GM18498 (cell line): ENCODE measurements at regions not wholly inside any gene's neighbourhood (a gene's known extent, or its start where the extent isn't known, plus 50 kb on each side); places are given as distances from the start of the nearest gene placed in this dataset.

ENCODE experiments used
- ATAC-seq: cut with Tn5 transposase; IDR thresholded peaks from one replicate; pipeline ENCODE4 v1.9.1; 2021; ENCODE audit warnings: mild to moderate bottlenecking, moderate library complexity; ENCODE audit not compliant: unreplicated experiment

DNA sequence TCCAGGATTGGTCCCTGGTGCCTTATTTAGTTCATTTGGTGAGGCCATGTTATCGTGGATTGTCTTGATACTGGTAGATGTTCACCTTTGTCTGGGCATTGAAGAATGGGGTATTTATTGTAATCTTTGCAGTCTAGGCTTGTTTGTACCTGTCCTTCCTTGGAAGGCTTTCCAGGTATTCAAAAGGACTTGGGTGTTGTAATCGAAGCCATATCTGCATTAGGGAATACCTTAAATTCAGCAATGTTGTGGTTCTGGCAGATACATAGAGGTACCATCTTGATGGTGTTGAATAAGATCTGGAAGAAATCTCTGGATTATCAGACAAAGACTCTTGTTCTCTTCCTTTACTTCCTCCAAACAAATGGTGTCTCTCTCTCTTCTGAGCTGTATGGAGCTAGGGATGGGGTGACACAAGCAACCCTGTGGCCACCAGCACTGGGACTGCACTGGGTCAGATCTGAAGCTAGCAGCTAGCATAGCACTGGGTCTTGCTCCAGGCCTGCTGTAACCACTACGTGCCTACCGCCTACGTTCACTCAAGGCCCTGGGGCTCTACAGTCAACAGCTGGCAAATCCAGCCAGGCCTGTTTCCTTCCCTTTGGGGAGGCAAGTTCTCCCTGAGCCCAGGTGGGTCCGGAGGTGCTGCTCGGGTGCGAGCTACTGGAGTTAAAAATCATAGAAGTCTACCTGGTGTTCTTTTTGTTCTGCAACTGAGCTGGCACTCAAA lies 261.1 kb upstream of the CITED2 start:
- no peak for ATAC-seq

DNA sequence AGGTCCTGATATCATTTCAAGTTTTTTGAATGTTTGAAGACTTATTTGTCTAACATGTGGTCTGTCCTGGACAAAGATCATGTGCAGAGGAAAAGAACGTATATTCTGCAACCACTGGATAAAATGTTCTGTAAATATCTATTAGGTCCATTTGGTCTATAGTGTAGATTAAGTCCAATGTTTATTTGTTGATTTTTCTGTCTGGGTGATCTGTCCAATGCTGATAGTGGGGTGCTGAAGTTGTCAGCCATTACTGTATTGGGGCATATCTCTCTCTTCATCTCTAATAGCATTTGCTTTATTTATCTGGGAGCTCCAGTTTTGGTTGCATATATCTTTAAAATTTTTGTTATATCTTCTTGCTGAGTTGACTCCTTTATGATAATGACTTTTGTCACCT lies 258.4 kb upstream of the CITED2 start:
- no peak for ATAC-seq

DNA sequence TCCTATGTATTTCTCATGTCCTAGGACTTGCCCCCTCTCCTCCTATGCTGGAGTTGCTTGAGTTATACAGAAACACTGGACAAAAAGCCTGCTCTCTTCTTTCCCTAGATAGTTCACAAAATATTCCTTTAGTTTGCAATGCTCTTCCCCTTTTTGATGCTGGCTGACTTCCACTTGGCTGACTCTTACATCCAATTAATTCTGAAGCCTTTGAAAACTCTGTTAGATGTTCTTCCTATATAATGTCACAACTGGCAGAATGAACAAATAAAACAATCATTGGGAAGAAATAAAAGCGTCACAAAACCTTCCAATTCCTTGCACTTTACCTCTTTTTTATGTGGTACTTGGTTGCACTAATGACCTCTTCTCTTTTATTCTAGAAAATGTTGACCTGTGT lies 253.8 kb upstream of the CITED2 start:
- no peak for ATAC-seq

DNA sequence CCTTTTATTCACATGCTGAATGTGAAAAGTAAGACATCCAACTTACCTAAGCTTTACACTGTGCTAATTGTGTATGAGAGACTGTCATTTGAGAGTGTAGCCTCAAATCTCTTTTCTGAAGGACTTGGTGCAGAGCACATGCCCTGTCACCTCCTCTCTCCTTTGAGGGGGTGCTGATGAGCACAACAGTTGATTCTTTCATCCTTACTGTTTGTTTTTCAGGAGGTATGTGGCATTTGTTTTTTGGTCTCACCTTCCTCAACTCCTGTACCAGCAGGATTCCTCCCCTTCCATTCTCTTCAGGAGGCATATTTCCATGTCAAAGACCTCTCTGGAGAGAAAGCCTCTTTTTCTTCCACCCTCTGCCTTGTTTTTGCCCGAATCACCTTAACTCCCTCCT lies 252.6 kb upstream of the CITED2 start:
- no peak for ATAC-seq

DNA sequence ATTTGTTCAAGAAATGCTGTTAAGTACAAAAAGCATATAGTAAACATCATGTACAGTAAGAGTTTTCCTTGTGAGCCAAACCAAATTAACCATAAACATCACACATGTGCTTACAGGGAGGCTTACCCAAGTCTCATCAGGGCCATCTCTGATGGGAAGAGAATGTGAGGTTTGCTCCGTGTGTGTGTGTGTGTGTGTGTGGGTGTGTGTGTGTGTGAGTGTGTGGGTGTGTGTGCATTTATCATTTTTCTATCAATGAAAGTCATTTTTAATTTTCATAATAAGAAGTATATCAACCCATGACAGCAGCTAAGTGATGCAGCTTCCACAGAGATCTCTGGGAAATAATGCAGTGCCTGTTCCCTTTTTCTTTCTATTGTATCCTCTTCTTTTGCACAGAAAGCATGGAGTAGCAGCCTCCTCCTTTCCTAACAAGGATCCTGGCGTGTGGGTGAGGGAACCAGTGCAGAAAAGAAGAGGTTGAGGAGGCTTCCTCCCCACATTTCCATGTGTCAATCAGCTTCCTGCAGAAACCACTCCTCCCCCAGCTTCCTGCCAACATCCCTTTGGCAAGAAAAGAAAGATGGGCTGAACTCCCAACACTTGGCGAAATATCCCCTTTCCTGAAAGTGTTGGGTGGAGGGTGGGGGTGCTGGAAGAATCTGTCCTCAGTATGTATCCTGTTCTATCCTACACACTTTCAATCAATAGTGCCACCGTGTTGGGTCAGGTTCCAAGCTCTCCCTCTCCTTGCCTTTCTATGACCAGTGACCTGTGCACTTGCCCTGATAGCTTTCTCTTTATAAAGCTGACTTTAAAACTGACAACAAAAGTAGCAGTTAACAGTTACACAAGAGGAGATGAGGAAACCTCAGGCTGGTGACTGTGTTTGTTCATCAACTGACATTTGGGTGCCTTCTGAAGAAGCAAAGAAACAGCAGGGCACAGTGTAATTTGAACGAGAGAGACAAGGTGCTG lies 251.8 kb upstream of the CITED2 start:
- no peak for ATAC-seq

DNA sequence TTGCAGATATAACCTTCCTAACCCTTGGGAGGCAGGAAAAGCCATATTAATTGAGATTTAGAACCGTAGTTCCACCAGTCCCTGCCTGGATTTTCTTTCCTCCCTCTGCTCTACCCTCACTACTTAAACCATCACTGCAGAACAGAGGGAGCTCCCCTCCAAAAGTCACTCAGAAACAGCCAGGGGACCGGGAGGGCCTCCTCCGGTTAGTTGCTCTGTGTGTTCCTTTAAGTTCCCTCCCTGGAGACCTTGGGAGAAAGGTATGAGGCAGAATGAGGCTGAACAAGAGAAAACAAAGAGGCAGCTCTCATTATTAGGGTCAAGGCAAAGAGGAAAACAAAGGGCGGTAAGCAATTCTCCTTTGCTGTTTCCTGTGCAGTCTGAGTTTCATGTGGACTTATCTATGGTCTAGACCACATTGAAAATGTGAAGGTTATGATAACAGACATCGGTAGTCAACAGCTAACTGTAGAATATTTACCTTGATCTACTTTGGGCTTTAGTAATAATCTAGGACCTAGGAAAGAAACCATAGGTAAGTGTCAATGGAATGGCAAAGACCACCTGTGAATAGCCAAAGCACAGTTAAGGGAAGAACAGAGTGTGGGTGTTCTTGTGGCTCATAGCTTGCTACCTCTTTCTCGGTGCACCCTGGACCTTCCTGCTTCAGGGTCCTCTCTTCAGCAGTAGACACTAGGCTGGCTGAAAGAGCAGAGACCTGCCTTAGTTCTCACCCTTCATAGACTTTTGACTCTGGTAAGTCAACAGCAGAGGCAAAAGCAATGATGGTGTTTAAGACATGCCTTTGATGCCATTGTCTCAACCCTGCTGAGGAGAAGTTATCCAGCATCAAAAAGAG lies 250.9 kb upstream of the CITED2 start:
- ATAC-seq: no peak

DNA sequence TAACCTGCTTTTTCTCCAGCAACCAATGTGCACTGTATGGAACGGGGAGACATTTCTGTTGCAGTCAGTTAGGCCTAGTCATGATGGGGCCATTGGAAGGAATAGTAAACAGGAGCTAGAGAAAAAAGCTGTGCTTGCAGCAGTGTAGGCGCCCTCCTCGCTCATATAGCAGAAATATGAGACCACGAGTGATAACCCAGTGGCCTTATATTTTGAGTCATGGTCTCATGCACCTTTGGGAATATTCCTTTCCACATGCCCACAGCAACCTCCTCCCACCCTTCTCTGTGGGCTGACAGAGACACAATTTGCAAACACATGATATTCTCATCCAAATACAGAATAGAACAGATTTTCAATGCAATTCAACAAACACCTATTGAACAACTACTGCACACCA lies 248.9 kb upstream of the CITED2 start:
- no peak for ATAC-seq

DNA sequence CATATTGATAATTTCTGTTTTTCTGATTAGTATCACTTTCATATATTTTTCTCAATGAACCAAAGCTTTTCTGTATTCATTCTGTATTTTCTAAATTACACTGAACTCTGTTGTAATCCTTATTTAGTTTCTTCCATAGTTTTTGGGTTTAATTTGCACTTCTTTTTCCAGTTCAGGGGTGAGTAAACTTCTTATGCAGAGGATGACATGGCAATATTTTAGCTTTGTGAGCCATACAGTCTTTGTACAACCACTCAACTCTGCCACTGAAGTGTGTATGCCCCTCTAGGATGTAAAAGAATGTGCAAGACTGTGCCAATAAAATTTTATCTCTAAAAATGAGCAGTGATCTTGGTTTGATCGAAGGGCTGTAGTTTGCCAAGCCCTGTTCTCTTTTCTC lies 239.0 kb upstream of the CITED2 start:
- ATAC-seq: no peak

DNA sequence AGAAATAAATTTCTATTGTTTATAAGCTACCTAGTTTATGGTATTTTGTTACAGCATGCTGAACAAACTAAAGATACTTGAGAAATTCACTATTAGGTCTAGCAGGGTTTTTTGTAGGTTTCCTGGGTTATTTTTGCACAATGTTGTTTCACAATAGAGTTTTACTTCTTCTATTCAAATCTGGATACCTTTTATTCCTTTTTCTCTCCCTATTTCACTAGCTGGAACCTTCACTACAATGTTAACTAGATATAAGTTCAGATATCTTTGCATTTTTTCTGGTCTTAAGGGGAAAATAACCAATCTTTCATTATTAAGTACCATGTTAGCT lies 237.7 kb upstream of the CITED2 start:
- ATAC-seq: no peak

DNA sequence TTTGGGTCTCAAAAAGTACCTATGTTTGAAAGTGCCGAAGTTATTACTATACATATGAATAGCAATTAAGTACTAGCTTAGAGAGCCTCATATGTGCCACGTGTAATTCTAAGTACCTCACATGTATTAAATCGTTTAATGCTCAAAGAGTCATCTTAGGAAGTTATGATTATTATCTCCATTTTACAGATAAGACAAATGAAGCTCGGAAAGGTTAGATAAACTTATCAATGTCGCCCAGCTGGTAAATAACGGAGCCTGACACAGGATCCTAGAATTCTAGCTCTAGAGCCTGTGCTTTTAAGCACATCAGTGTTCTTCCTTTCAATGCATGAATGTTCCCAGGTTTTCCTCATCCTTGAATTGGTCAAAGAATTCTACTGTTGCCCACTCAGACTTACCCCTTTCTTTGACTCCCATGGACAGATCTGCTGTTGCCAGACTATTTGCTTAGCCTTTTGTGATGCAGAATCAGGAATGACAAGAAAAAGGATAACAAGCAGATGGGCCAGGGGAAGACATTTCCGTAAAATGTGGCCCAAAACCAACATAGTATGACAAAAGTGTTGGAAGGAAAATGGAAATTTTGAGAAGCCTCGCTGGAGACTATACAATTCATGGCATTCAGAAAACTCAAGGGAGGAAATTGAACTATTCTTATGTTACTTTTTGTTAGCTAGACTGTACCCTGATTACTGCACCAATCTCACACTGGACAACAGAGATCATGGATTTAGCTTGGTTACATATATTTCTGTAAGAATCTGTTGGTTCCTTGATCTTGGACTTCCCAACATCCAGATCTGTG lies 237.1 kb upstream of the CITED2 start:
- no peak for ATAC-seq

DNA sequence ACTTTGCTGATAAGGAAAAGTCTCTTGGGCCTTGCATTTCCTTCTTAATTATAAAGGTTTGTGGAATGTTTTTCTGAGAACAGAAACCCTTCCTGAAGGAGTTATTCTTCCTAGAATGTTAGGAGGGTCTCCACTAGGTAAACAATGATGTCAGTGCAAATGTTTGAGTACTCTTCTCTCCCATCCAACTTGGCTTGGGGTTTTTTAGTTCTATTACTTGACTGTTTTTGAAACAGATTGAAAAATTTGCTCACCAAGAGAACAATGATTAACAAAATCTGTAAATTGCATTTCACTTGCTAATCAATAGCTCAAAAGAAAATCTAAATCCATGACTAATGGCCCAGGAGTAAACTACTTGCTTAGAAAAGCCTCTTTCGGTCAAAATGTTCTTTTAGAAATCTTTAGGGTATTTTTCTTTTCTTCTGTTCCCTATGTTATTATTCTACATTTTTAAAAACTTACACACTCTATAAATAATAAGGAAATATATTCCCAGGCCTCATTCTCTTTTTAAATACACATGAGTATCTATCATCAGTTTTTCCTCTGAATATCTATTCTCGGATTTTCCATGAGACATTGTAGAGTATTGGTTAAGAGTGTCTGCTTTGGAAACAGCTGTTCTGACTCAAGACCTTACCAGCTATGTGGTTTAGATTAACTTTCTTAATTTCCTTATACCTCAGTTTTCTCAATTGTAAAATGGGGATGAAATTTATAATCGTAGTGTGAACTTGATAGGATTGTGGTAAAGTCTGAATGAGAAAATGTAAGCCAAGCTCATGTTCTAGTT lies 234.2 kb upstream of the CITED2 start:
- ATAC-seq: no peak

DNA sequence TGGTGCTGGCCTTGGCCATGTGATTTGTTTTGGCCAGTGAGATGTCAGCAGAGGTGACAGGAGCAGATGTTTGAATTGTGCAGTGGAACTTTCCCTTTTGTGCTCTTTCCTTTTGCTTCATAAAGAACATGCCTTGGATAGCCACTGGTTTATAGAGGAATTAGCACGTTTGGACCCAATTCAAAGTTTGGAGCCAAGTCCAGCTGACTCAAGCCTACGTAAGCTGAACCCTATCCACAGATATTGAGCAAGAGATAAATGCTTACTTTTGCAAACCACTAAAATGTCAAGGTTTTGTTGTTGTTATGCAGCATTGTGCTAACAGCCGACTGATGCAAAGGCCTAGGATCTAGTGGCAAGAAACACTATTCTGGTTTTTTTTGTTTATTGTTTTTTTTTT lies 230.9 kb upstream of the CITED2 start:
- ATAC-seq: no peak

DNA sequence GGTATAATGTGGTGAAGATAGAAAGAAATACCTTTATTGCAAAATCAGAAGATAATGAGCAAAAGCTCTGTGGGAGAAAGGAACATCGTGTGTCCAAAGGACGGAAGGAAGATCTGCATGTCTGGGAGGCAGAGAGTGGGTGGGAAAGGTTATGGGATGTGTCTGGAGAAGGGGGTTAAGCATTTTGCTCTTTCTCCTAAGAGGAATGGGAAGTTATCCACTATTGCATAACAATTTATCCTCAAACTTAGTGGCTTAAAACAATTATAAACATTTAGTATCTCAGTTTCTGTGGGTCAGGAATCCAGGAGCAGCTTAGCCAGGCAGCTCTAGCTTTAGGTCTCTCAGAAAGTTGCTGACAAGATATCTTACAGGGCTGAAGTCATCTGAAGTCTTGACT lies 229.1 kb upstream of the CITED2 start:
- no peak for ATAC-seq

DNA sequence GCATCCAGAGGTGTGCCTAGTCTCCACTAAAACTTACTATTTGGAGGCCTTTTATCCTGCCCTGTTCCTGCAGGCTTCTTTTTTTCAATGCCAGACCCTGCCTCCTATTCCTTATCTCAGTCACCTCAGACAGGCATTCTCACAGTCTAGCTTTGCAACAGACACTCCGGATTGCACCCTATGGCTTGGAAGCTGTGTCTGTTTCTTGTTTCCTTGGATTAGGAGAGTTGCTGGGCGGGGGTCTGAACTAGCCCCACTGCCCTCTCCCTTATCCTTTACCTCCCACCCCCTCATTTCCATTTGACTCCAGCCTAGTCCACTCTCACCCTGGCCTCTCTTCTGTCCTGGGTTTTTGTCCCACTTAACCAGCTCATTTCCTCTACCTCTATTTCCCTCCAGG lies 228.1 kb upstream of the CITED2 start:
- ATAC-seq: no peak

DNA sequence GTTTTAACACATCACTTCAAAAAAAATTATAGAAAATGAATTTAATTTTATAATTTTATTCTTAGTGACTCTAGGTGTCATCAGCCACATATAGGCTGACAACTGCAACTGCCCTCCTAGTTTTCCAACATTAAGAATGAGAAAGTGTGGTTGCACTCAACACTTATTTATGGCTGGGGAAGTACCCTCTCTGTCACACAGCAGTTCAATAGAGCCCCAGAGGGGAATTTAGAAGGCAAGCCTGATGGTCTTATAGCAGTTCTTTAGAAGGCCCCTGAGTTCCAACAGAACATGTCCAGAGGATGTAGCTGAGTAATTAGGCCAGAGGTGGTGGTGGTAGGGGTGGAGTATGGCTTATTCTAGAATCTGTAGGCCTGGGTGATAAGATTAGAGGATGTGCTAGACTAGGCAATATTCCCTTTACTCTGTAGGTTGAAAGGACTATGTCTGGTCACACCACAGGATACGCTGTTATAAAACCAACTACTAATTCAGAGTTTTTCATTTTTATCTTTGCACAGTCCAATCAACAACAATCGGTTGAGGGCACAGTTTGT lies 226.5 kb upstream of the CITED2 start:
- peak; percentile 97 for ATAC-seq

DNA sequence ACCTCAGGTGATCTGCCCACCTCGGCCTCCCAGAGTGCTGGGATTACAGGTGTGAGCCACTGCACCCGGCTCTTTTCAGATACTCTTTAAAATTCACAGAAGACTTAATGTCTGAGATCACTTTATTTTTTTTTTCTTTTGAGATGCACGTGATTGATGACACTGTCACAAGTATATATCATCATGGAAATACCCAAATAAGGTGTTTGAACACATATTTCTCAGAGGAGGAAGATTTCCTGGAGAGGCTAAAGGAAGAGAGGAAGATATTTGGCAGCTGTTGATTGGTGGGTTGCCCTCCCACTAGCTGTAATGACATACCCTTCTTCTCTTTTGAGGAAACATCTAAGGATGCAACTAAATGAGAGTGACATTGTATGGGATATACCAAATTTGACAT lies 225.9 kb upstream of the CITED2 start:
- peak; percentile 22 for ATAC-seq

DNA sequence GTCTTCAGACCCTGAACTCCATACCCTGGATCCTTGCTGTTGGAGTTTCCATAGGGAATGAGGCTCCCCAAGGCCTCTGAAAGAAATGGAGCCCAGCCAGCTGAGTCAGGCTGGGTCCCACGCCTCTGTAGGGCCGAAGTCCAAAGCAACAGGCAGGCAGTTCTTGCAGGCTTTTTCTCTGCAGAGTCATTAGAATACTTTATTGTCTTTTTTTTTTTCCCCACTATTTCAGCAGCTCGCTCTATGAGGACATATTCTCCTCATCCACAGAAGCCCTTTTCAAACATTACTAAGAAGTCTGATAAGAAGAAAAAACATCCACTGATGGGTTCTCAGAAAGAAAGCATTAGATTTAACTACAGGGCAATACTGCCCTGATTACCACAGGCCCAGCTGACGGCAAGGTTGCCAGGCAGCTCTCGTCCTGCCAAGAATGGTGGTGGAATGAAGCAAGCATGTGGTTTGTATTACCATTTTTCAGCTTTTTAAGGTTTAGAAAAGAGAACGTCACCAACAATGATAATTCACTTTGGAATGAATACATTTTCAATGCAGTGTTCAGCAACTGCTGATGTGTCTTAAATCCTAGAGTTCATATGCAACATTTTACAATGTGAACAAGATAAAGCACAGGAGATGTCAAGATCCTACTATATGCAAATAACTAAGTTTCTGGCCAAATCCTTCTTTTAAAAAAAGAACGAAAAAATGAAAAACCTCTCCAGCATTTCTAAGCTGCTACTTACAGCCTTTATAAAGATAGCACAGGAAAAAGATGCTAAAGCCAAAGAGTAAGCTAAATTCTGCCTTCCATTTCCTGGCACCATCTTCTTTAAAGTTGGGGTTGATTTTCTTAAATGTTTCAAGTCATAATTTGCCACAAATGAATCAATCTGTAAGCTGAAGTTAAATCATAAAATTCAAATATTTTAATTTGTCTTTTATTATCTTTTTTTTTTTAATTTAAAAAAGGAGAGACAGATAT lies 223.6 kb upstream of the CITED2 start:
- no peak for ATAC-seq

DNA sequence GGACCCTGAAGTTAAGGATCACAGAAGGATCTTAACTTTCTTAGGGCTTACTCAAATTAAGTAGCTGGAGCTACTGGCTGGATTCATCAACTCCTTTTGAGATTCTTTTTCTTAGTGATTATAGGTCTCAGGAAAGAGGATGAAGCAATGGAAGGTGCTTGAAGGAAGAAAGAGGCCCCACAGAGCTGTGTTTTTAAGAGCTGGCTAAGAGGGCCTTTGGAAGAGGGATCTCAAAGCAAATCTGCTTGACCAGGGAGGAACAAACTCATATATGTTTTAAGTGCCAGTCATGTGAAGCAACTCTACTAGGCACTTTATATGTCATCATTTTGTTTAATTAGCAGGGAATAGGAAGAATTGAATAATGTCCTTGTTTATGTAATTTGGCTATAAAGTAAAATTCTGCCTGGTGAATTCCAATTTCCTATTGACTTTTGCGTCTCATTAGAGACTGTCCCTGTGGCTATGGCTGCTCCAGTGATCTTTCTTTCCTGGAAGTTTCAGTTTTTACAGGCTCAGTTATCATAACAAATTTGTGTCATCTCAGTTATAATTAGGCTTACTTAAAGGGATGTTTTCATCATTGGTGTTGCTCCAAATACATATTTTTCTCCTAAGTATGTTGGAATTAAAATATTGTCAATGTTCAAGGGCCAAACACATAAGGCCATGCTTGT lies 222.8 kb upstream of the CITED2 start:
- ATAC-seq: no peak
